Thoracic aorta (tissue), 2 donors: ENCODE measurements at regions not wholly inside any gene's neighbourhood (a gene's known extent, or its start where the extent isn't known, plus 50 kb on each side); places are given as distances from the start of the nearest gene placed in this dataset.

Experiments
- ATAC-seq: fragments of 150-250 bp; one replicate; pipeline ENCODE4 v1.8.0; 2017; ENCODE audit warnings: low read depth; ENCODE audit not compliant: insufficient number of reproducible peaks, low FRiP score
- DNase-seq: peaks from one replicate; pipeline ENCODE4 v3.0.0-alpha.2; 2020; ENCODE audit warnings: low spot score
- H3K27ac ChIP-seq, 2 donors: fragments of 200-600 bp; sonication (generic); 1 replicate in 1 of 2; 2 replicates in 1 of 2; pipeline ENCODE4 v1.5.1; 2016; ENCODE audit warnings: mild to moderate bottlenecking in 2 of 2, moderate library complexity in 2 of 2
- H3K27me3 ChIP-seq: fragments of 200-600 bp; sonication (generic); replicated peaks from 2 replicates; pipeline ENCODE4 v1.6.0; 2016; ENCODE audit warnings: mild to moderate bottlenecking; ENCODE audit not compliant: insufficient read depth
- H3K36me3 ChIP-seq: fragments of 200-600 bp; sonication (generic); one replicate; pipeline ENCODE4 v1.5.1; 2016
- H3K4me1 ChIP-seq, 2 donors: fragments of 200-600 bp; sonication (generic); 1 replicate in 1 of 2; 2 replicates in 1 of 2; pipeline versions ENCODE4 v1.5.1 to v1.6.0; 2016; ENCODE audit warnings: low read depth in 2 of 2, mild to moderate bottlenecking in 1 of 2; ENCODE audit not compliant: control insufficient read depth in 1 of 2
- H3K4me3 ChIP-seq: fragments of 200-600 bp; sonication (generic); 2 replicates; pipeline ENCODE4 v1.5.1; 2016; ENCODE audit warnings: mild to moderate bottlenecking
- H3K9me3 ChIP-seq: fragments of 200-600 bp; sonication (generic); 2 replicates; pipeline ENCODE4 v1.5.1; 2016
- TF ChIP-seq, protein P1 (sequence below): fragments of 200-600 bp; sonication (generic); IDR thresholded peaks from one replicate; pipeline ENCODE4 v1.5.1; 2019; ENCODE audit warnings: antibody characterized with exemption

DNA sequence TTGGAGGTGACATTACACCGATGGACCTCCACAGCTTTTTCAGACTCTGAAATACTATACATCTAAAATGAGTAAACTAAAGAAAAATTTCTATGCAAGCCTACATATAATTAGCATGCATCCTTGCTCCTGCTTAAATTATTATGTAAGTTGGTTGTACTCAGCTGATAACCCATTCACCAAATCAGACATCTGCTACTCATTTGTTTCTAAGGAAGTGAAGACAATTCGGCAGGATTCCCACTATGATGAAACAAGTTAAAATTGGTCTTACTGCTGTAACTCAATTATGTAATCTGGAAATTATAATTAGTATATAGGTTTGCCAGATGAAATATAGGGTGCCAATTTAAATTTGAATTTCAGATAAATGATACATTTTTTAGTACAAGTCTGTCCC, 59.5 kb upstream of the FGF13 start:
- H3K27me3 ChIP-seq, result no peaks in the 10 kb centered on the region
- H3K9me3 ChIP-seq, result no peaks in the 10 kb centered on the region
- TF ChIP-seq, protein P1, sequence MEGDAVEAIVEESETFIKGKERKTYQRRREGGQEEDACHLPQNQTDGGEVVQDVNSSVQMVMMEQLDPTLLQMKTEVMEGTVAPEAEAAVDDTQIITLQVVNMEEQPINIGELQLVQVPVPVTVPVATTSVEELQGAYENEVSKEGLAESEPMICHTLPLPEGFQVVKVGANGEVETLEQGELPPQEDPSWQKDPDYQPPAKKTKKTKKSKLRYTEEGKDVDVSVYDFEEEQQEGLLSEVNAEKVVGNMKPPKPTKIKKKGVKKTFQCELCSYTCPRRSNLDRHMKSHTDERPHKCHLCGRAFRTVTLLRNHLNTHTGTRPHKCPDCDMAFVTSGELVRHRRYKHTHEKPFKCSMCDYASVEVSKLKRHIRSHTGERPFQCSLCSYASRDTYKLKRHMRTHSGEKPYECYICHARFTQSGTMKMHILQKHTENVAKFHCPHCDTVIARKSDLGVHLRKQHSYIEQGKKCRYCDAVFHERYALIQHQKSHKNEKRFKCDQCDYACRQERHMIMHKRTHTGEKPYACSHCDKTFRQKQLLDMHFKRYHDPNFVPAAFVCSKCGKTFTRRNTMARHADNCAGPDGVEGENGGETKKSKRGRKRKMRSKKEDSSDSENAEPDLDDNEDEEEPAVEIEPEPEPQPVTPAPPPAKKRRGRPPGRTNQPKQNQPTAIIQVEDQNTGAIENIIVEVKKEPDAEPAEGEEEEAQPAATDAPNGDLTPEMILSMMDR, result no peak
- DNase-seq (no peak), ATAC-seq (no peak)
- no peak overlapping the region for H3K27ac ChIP-seq
- H3K4me3 ChIP-seq, result no peak overlapping the region
- no peaks in the 10 kb centered on the region for H3K36me3 ChIP-seq
- H3K4me1 ChIP-seq, result no peaks in the 10 kb centered on the region

DNA sequence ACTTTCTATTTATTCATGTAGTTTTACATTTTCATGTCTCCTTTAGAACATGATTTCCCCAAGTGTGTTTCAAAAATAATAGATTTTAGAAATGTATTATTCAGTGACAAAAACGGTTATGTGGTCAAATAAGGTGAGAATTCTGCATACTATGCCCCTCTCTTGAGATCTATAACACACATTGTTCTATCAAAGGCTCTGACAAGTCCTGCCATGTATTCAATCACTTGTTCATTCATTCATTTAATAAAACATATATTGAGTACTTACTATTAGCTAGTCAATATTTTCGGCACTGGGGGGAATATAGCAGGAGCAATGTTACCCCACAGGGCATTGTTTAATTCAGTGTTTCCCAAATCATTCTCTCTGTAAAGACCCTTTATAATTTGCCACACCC, 58.4 kb upstream of the FGF13 start:
- Histone ChIP-seq H3K9me3 (no peaks in the 10 kb centered on the region), H3K36me3 (no peaks in the 10 kb centered on the region), H3K27me3 (no peaks in the 10 kb centered on the region), H3K4me3 (no peak overlapping the region), H3K27ac (no peak overlapping the region), H3K4me1 (no peaks in the 10 kb centered on the region)
- no peak for DNase-seq
- ATAC-seq, result no peak
- TF ChIP-seq, protein P1, result no peak

DNA sequence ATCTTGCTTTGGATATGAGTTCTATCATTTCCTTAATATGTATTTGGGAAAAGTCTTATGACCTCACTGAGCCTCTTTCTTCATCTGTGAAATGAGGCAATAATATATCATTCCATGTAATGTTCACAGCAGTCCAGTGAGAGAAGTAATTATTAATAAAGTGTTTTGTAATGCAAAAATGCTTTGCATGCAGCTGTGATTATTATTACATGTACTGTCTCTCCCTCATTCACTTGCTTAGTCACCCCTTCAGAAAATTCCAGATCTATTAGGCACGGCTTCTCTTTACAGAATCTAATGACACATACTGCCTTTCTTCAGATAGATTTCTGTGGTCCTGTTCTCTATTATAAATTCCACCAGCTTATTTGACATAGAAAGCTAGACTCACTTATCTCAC, 53.5 kb upstream of the FGF13 start:
- Histone ChIP-seq H3K36me3 (no peaks in the 10 kb centered on the region), H3K27ac (no peak overlapping the region), H3K4me3 (no peak overlapping the region), H3K9me3 (no peaks in the 10 kb centered on the region), H3K27me3 (no peaks in the 10 kb centered on the region), H3K4me1 (no peaks in the 10 kb centered on the region)
- ATAC-seq (no peak), DNase-seq (no peak)
- TF ChIP-seq, protein P1, result no peak

DNA sequence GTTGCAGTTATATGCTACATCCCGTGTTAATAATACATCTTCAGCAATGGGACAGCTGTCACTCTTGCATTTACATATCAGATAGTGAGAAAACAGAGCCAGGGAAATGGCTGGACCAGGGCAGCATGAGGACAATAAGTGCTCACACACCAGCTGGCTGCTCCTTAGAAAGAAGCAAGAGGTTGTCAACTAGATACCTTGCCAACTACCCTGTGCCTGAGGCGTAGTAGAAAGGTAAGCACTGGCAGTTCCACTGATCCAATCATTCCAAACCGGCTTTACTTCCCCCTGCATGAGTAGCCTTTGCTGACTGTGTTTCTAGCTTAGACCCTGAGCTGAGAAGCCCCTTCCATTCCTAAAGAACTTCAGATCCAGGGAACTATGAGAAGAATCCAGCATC, 52.2 kb upstream of the FGF13 start:
- Histone ChIP-seq H3K27ac (no peak overlapping the region), H3K27me3 (no peaks in the 10 kb centered on the region), H3K4me3 (no peak overlapping the region), H3K9me3 (no peaks in the 10 kb centered on the region), H3K4me1 (no peaks in the 10 kb centered on the region), H3K36me3 (no peaks in the 10 kb centered on the region)
- TF ChIP-seq, protein P1, result no peak
- ATAC-seq (no peak), DNase-seq (no peak)

DNA sequence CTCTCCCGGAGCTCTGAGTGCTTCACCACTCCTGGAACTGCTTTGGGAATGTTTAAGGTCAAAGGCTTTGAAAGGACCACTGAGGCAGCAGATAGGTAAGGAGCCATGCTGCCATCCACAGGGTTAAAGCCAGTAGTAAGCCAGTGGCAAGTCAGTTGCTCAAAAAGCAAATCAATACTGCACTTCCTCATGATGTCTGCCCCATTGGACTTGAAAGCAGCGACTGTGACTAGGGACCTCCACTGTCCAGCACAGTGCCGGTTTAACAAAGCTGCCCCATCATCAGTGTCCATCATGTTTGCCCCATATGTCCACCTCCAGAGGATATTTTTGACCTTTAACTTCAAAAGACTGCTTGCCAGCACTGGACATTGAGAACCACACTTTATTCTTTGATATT, 49.9 kb upstream of the FGF13 start:
- no peak for ATAC-seq
- no peaks in the 10 kb centered on the region for H3K27me3 ChIP-seq

More for the DNA sequence above, 49.9 kb upstream of the FGF13 start:
- TF ChIP-seq, protein P1, result no peak
- Histone ChIP-seq H3K36me3 (no peaks in the 10 kb centered on the region), H3K4me3 (no peak overlapping the region), H3K9me3 (no peaks in the 10 kb centered on the region), H3K4me1 (no peaks in the 10 kb centered on the region), H3K27ac (no peak overlapping the region)
- no peak for DNase-seq
